K562 (cell line): ENCODE measurements at regions not wholly inside any gene's neighbourhood (a gene's known extent, or its start where the extent isn't known, plus 50 kb on each side); places are given as distances from the start of the nearest gene placed in this dataset.

Experiments
- ATAC-seq: fragments of 200-7000 bp; cut with Tn5 transposase; 3 replicates; pipeline ENCODE4 v1.9.1; 2020; ENCODE audit warnings: moderate library complexity
- BruUV-seq: library from RNA; stranded (reverse); fragments of 400-500 nt; replicated peaks from 2 replicates; lab custom pipeline; 2021; lab: Mats Ljungman, UMichigan
- CTCF ChIA-PET: fragments of 300-600 bp; formaldehyde crosslinking; extraction: SDS; loops from one replicate; lab custom pipeline; 2021; ENCODE audit warnings: low intra/inter-chr PET ratio; lab: Yijun Ruan, JAX
- POLR2A ChIA-PET: fragments of 300-600, 350-650 bp; sonication (Branson Sonifier 250); formaldehyde crosslinking; extraction: SDS; loops from one replicate; lab custom pipeline; 2021; ENCODE audit warnings: antibody characterized with exemption, inconsistent platforms; lab: Yijun Ruan, JAX
- DNase-seq, 4 experiments: peaks; one replicate each; pipeline versions ENCODE4 v3.0.0 to v3.0.0-alpha.2; 2011 to 2018; ENCODE audit warnings: low spot score in 3 of 4, mixed read lengths in 3 of 4; ENCODE audit errors: extremely low read depth in 1 of 4
- FAIRE-seq: peaks from 2 replicates; lab custom pipeline; 2011; peaks lifted over from hg19 to GRCh38; lab: Jason Lieb, UNC
- H2AFZ ChIP-seq: 2 replicates; pipeline ENCODE4 v1.6.0; 2011; ENCODE audit warnings: low read depth, low read length, control low read depth, inconsistent platforms
- H3K27ac ChIP-seq: fragments of 200-600 bp; 3 replicates; pipeline ENCODE4 v1.8.0; 2011; ENCODE audit warnings: low read depth, mild to moderate bottlenecking, control low read depth, inconsistent platforms, low read length, moderate library complexity, mixed read lengths; ENCODE audit errors: extremely low read depth
- H3K27me3 ChIP-seq, 2 experiments: fragments of 300-600 bp in 1 of 2; 2 replicates in 1 of 2; 3 replicates in 1 of 2; pipeline versions ENCODE4 v1.6.0 to v1.8.0; 2011; ENCODE audit warnings: inconsistent platforms in 2 of 2, low read length in 2 of 2, mild to moderate bottlenecking in 1 of 2, mixed read lengths in 1 of 2, moderate library complexity in 1 of 2; ENCODE audit not compliant: control insufficient read depth in 2 of 2, insufficient read depth in 2 of 2
- H3K36me3 ChIP-seq: fragments of 300-600 bp; 3 replicates; pipeline ENCODE4 v1.8.0; 2011; ENCODE audit warnings: mild to moderate bottlenecking, low read length, inconsistent platforms; ENCODE audit not compliant: control insufficient read depth, insufficient read depth
- H3K4me1 ChIP-seq, 2 experiments: fragments of 200-600 bp in 1 of 2; replicated peaks in 1 of 2; 2 replicates in 1 of 2; 3 replicates in 1 of 2; pipeline versions ENCODE4 v1.5.1 to v1.8.0; 2011; ENCODE audit warnings: inconsistent platforms in 2 of 2, low read length in 2 of 2, mild to moderate bottlenecking in 1 of 2, mixed read lengths in 1 of 2, moderate library complexity in 1 of 2; ENCODE audit not compliant: control insufficient read depth in 2 of 2, insufficient read depth in 2 of 2
- H3K4me2 ChIP-seq: 2 replicates; pipeline ENCODE4 v1.6.1; 2011; ENCODE audit warnings: low read length, control low read depth, inconsistent platforms, mixed read lengths; ENCODE audit not compliant: insufficient read depth
- H3K4me3 ChIP-seq: fragments of 200-600 bp; sonication (generic), shearing (Covaris generic); 2 replicates; pipeline ENCODE4 v1.5.1; 2016; ENCODE audit warnings: control low read depth, inconsistent platforms
- H3K79me2 ChIP-seq: fragments of 200-600 bp; 3 replicates; pipeline ENCODE4 v1.8.0; 2011; ENCODE audit warnings: low read length, inconsistent platforms; ENCODE audit not compliant: control insufficient read depth, insufficient read depth
- H3K9ac ChIP-seq, 2 experiments: 2 replicates each; pipeline versions ENCODE4 v1.6.0 to v1.6.1; 2011; ENCODE audit warnings: low read depth in 2 of 2, low read length in 2 of 2, control low read depth in 1 of 2, inconsistent platforms in 1 of 2, mild to moderate bottlenecking in 1 of 2, mixed read lengths in 1 of 2; ENCODE audit not compliant: insufficient read depth in 1 of 2
- H3K9me1 ChIP-seq: one replicate; pipeline ENCODE4 v1.6.0; 2011; ENCODE audit warnings: inconsistent platforms, mild to moderate bottlenecking, low read length, moderate library complexity; ENCODE audit not compliant: control insufficient read depth, insufficient read depth
- H3K9me3 ChIP-seq: replicated peaks from 2 replicates; pipeline ENCODE4 v1.5.1; 2011; ENCODE audit warnings: low read depth, low read length, inconsistent platforms; ENCODE audit not compliant: control insufficient read depth, insufficient read depth
- H4K20me1 ChIP-seq: replicated peaks from 2 replicates; pipeline ENCODE4 v1.6.1; 2011; ENCODE audit warnings: low read length, inconsistent platforms, mixed read lengths; ENCODE audit not compliant: control insufficient read depth, insufficient read depth
- E2F4 ChIP-seq: sonication (generic); formaldehyde crosslinking; IDR thresholded peaks from 2 replicates; pipeline ENCODE4 v1.8.0; 2022; ENCODE audit warnings: mild to moderate bottlenecking, low read depth, missing genetic modification reagents
- HDAC8 ChIP-seq: fragments of 450-650 bp; IDR thresholded peaks from 2 replicates; pipeline ENCODE4 v1.6.1; 2016; ENCODE audit warnings: mild to moderate bottlenecking, missing genetic modification characterization, moderate library complexity, missing compliant biosample characterization
- HLTF ChIP-seq: fragments of 450-650 bp; IDR thresholded peaks from 2 replicates; pipeline ENCODE4 v1.6.1; 2016
- HNRNPL ChIP-seq: fragments of 200-400 bp; formaldehyde crosslinking; IDR thresholded peaks from 2 replicates; pipeline ENCODE4 v1.6.1; 2017; ENCODE audit warnings: low read depth, mild to moderate bottlenecking, low read length
- ILF3 ChIP-seq: fragments of 450-650 bp; IDR thresholded peaks from 2 replicates; pipeline ENCODE4 v1.6.1; 2018; ENCODE audit warnings: antibody characterized with exemption, mild to moderate bottlenecking, moderate library complexity, borderline replicate concordance
- KLF16 ChIP-seq: IDR thresholded peaks from 2 replicates; pipeline ENCODE4 v1.6.1; 2016; ENCODE audit warnings: antibody characterized with exemption
- MAFK ChIP-seq: IDR thresholded peaks from 2 replicates; pipeline ENCODE4 v1.6.1; 2011; ENCODE audit warnings: low read length, improper control_type of control experiment
- MAZ ChIP-seq, 2 experiments: fragments of 450-650 bp in 1 of 2; sonication (generic) in 1 of 2; formaldehyde crosslinking; IDR thresholded peaks in 1 of 2; conservative IDR thresholded peaks in 1 of 2; 2 replicates each; pipeline versions ENCODE4 v1.4.0 to v1.5.0; 2020; ENCODE audit warnings: mild to moderate bottlenecking in 1 of 2, missing genetic modification reagents in 1 of 2
- MTA2 ChIP-seq: fragments of 450-650 bp; IDR thresholded peaks from 2 replicates; pipeline ENCODE4 v1.6.1; 2016; ENCODE audit warnings: low read depth
- NFE2L1 ChIP-seq: fragments of 450-650 bp; IDR thresholded peaks from 2 replicates; pipeline ENCODE4 v1.6.1; 2016; ENCODE audit warnings: missing genetic modification characterization, low read depth, mild to moderate bottlenecking, missing compliant biosample characterization, moderate library complexity, borderline replicate concordance
- NKRF ChIP-seq: fragments of 450-650 bp; IDR thresholded peaks from 2 replicates; pipeline ENCODE4 v1.6.1; 2016; ENCODE audit warnings: borderline replicate concordance
- POLR2B ChIP-seq: fragments of 450-650 bp; IDR thresholded peaks from 2 replicates; pipeline ENCODE4 v1.6.1; 2018; ENCODE audit warnings: low read depth; ENCODE audit not compliant: partially characterized antibody
- RAD21 ChIP-seq, 2 experiments: fragments of 250-450 bp in 1 of 2; fragments of 450-650 bp in 1 of 2; sonication (Bioruptor Pico) in 1 of 2; formaldehyde crosslinking in 1 of 2; IDR thresholded peaks in 1 of 2; conservative IDR thresholded peaks in 1 of 2; 2 replicates each; pipeline versions ENCODE4 v1.4.0 to v1.8.0; 2020 to 2022; ENCODE audit warnings: mild to moderate bottlenecking in 2 of 2, moderate library complexity in 1 of 2
- RFX1 ChIP-seq: fragments of 450-650 bp; IDR thresholded peaks from 2 replicates; pipeline ENCODE4 v1.6.1; 2016; ENCODE audit warnings: mild to moderate bottlenecking, moderate library complexity
- SNRNP70 ChIP-seq: fragments of 200-400 bp; formaldehyde crosslinking; optimal IDR thresholded peaks from 2 replicates; pipeline ENCODE3; 2017; ENCODE audit warnings: low read depth, low read length
- SOX6 ChIP-seq: fragments of 450-650 bp; IDR thresholded peaks from 2 replicates; pipeline ENCODE4 v1.6.1; 2014; ENCODE audit warnings: mild to moderate bottlenecking
- TCFL5 ChIP-seq: fragments of 250-450 bp; sonication (Bioruptor Pico); conservative IDR thresholded peaks from 2 replicates; pipeline ENCODE4 v1.6.1; 2021; ENCODE audit warnings: mild to moderate bottlenecking, moderate library complexity, matching md5 sums
- TEAD4 ChIP-seq, 2 experiments: sonication (generic) in 1 of 2; formaldehyde crosslinking in 1 of 2; IDR thresholded peaks; 2 replicates each; pipeline versions ENCODE4 v1.6.1 to v1.8.0; 2012 to 2022; ENCODE audit warnings: borderline replicate concordance in 1 of 2, inconsistent platforms in 1 of 2, low read length in 1 of 2, mild to moderate bottlenecking in 1 of 2, missing genetic modification reagents in 1 of 2
- WGBS: fragments of 100-300 bp; shearing (Covaris generic); methylation state at CpG from one replicate; pipeline ENCODE4 v1.1.6; 2016; ENCODE audit warnings: low coverage, mixed read lengths; ENCODE audit not compliant: insufficient coverage; ENCODE audit errors: missing lambda C conversion rate; 5-methylcytosine and 5-hydroxymethylcytosine counted together
- in situ Hi-C: fragments of 300-500 bp; cut with MboI; formaldehyde crosslinking; loops from 4 replicates; pipeline ENCODE4 v1.15.0; 2018; ENCODE audit warnings: inconsistent platforms, mixed read lengths
- intact Hi-C: fragments of 100-400 bp; cut with micrococcal nuclease; formaldehyde crosslinking; loops from 2 replicates; pipeline ENCODE4 v1.14.2; 2022

GRCh38 chr5:79886925-79887655, 104.0 kb downstream of the MTX3 start:
- H3K27ac ChIP-seq = no peak overlapping the region
- H3K9me1 ChIP-seq = no peaks in the 10 kb centered on the region
- no peaks in the 10 kb centered on the region for H3K79me2 ChIP-seq
- no peak overlapping the region for H2AFZ ChIP-seq
- H3K4me2 ChIP-seq = no peak overlapping the region
- no peaks in the 10 kb centered on the region for H4K20me1 ChIP-seq
- intact Hi-C loops (no loop called here), in situ Hi-C loops (no loop called here)
- TF ChIP-seq KLF16 (no peak), TEAD4 (IDR thresholded peaks at IDR 0.05; ENCODE audit: low read length) (no peak), TEAD4 (CRISPR knock-in tag; IDR thresholded peaks at IDR 0.05; ENCODE audit: borderline replicate concordance) (no peak), HDAC8 (tag) (no peak), ILF3 (no peak), HNRNPL (no peak), NFE2L1 (tag) (no peak), NKRF (no peak), HLTF (no peak), E2F4 (CRISPR knock-in tag) (no peak), MAFK (no peak), MTA2 (no peak), SNRNP70 (no peak), RAD21 (CRISPR knock-in tag; conservative IDR thresholded peaks at IDR 0.05 in 1 of 2, IDR thresholded peaks at IDR 0.05 in 1 of 2) (no peak), POLR2B (no peak), MAZ (CRISPR knock-in tag; conservative IDR thresholded peaks at IDR 0.05 in 1 of 2, IDR thresholded peaks at IDR 0.05 in 1 of 2) (no peak), SOX6 (no peak), RFX1 (no peak), TCFL5 (CRISPR knock-in tag) (no peak)
- CTCF ChIA-PET = no interaction called here
- 2% methylated on average over 10 of the region's 10 CpGs for WGBS
- no peak for FAIRE-seq
- BruUV-seq = no TSS peak
- no peaks in the 10 kb centered on the region for H3K4me1 ChIP-seq
- H3K9ac ChIP-seq = no peak overlapping the region
- H3K27me3 ChIP-seq = peaks cover 3 to 11% of the 10 kb centered on the region in 2 experiments; a peak in 3 of 5 replicates
- no peak for DNase-seq
- H3K4me3 ChIP-seq = no peak overlapping the region
- H3K9me3 ChIP-seq = no peaks in the 10 kb centered on the region
- POLR2A ChIA-PET = interaction anchor here (0.5 kb wide), 1 partner anchor 12 kb away, joined by 4 read pairs; no protein-coding TSS in a partner anchor
- H3K36me3 ChIP-seq = no peaks in the 10 kb centered on the region
- no peak for ATAC-seq
